GM12878 (cell line): ENCODE measurements at regions not wholly inside any gene's neighbourhood (a gene's known extent, or its start where the extent isn't known, plus 50 kb on each side); places are given as distances from the start of the nearest gene placed in this dataset.

ENCODE experiments used
- ATAC-seq: fragments of 200-7000 bp; cut with Tn5 transposase; 3 replicates; pipeline ENCODE4 v1.9.1; 2020; ENCODE audit warnings: mild to moderate bottlenecking, moderate library complexity
- BruUV-seq: library from RNA; stranded (reverse); fragments of 400-500 nt; replicated peaks from 2 replicates; lab custom pipeline; 2021; lab: Mats Ljungman, UMichigan
- CTCF ChIA-PET: fragments of 300-600 bp; sonication (Branson Sonifier 250); formaldehyde crosslinking; extraction: SDS; loops from one replicate; lab custom pipeline; 2021; ENCODE audit warnings: inconsistent platforms; lab: Yijun Ruan, JAX
- POLR2A ChIA-PET: fragments of 350-600 bp; formaldehyde crosslinking; extraction: SDS; loops from one replicate; lab custom pipeline; 2021; ENCODE audit warnings: inconsistent platforms; lab: Charles Lee
- RAD21 ChIA-PET: fragments of 300-600 bp; sonication (Branson Sonifier 250); formaldehyde crosslinking; loops from one replicate; lab custom pipeline; 2023; ENCODE audit warnings: antibody characterized with exemption; ENCODE audit not compliant: unreplicated experiment; lab: Charles Lee
- SMC1A ChIA-PET: fragments of 300-600 bp; sonication (Branson Sonifier 250); formaldehyde crosslinking; loops from one replicate; lab custom pipeline; 2023; ENCODE audit not compliant: unreplicated experiment, uncharacterized antibody; lab: Charles Lee
- DNase-seq: peaks from one replicate; pipeline ENCODE4 v3.0.0-alpha.2; 2011; ENCODE audit warnings: low read depth, low spot score
- FAIRE-seq: peaks from 3 replicates; lab custom pipeline; 2011; peaks lifted over from hg19 to GRCh38; lab: Jason Lieb, UNC
- H2AFZ ChIP-seq: 2 replicates; pipeline ENCODE4 v1.6.0; 2011; ENCODE audit warnings: low read depth, low read length, control low read depth; ENCODE audit not compliant: control insufficient read depth
- H3K27ac ChIP-seq: 2 replicates; pipeline ENCODE4 v1.5.1; 2011; ENCODE audit warnings: control low read depth; ENCODE audit not compliant: control insufficient read depth, insufficient read depth
- H3K27me3 ChIP-seq, 2 experiments: replicated peaks in 1 of 2; 2 replicates each; pipeline versions ENCODE4 v1.6.0 to v1.6.1; 2011; ENCODE audit warnings: low read length in 1 of 2; ENCODE audit not compliant: control insufficient read depth in 2 of 2, insufficient read depth in 2 of 2
- H3K36me3 ChIP-seq, 2 experiments: 2 replicates each; pipeline ENCODE4 v1.5.1; 2011; ENCODE audit warnings: low read length in 1 of 2; ENCODE audit not compliant: control insufficient read depth in 2 of 2, insufficient read depth in 2 of 2
- H3K4me1 ChIP-seq: 2 replicates; pipeline ENCODE4 v1.6.1; 2011; ENCODE audit warnings: mild to moderate bottlenecking, low read length, moderate library complexity, mixed read lengths; ENCODE audit not compliant: control insufficient read depth, insufficient read depth
- H3K4me2 ChIP-seq: 2 replicates; pipeline ENCODE4 v1.6.0; 2011; ENCODE audit warnings: control low read depth; ENCODE audit not compliant: control insufficient read depth, insufficient read depth
- H3K4me3 ChIP-seq: fragments of 200-600 bp; sonication (generic); 2 replicates; pipeline ENCODE4 v1.5.1; 2016
- H3K79me2 ChIP-seq: 2 replicates; pipeline ENCODE4 v1.6.0; 2011; ENCODE audit warnings: low read length; ENCODE audit not compliant: control insufficient read depth, insufficient read depth
- H3K9ac ChIP-seq: 2 replicates; pipeline ENCODE4 v1.8.0; 2011; ENCODE audit warnings: low read length, control low read depth, mixed read lengths; ENCODE audit not compliant: control insufficient read depth, insufficient read depth
- H3K9me3 ChIP-seq: replicated peaks from 3 replicates; pipeline ENCODE4 v1.5.1; 2011; ENCODE audit warnings: mild to moderate bottlenecking, low read length; ENCODE audit not compliant: control insufficient read depth, insufficient read depth
- H4K20me1 ChIP-seq: 2 replicates; pipeline ENCODE4 v1.6.0; 2011; ENCODE audit not compliant: control insufficient read depth, insufficient read depth
- HDAC6 ChIP-seq: fragments of 200-600 bp; sonication (generic); IDR thresholded peaks from one replicate; pipeline ENCODE4 v1.8.0; 2017; ENCODE audit warnings: antibody characterized with exemption; ENCODE audit not compliant: unreplicated experiment
- HDGF ChIP-seq: fragments of 450-650 bp; IDR thresholded peaks from 2 replicates; pipeline ENCODE4 v1.6.1; 2016; ENCODE audit warnings: antibody characterized with exemption
- LARP7 ChIP-seq: fragments of 450-650 bp; IDR thresholded peaks from 2 replicates; pipeline ENCODE4 v1.6.1; 2017; ENCODE audit warnings: mild to moderate bottlenecking
- PRDM15 ChIP-seq: fragments of 450-650 bp; formaldehyde crosslinking; IDR thresholded peaks from 2 replicates; pipeline ENCODE4 v1.4.0; 2020; ENCODE audit warnings: mild to moderate bottlenecking, moderate library complexity
- SRF ChIP-seq, 2 experiments: IDR thresholded peaks; 2 replicates each; pipeline ENCODE4 v1.6.1; 2011; ENCODE audit warnings: low read depth in 2 of 2, low read length in 2 of 2, mild to moderate bottlenecking in 1 of 2, moderate library complexity in 1 of 2
- YBX1 ChIP-seq: fragments of 450-650 bp; IDR thresholded peaks from 2 replicates; pipeline ENCODE4 v1.6.1; 2016; ENCODE audit warnings: antibody characterized with exemption
- ZSCAN29 ChIP-seq: fragments of 450-650 bp; IDR thresholded peaks from 2 replicates; pipeline ENCODE4 v1.6.1; 2017; ENCODE audit warnings: mild to moderate bottlenecking, moderate library complexity
- WGBS: methylation state at CpG from one replicate; pipeline ENCODE4 v1.1.6; 2016; ENCODE audit warnings: low lambda C conversion rate; ENCODE audit not compliant: insufficient replicate concordance, insufficient coverage; ENCODE audit errors: missing lambda C conversion rate; 5-methylcytosine and 5-hydroxymethylcytosine counted together
- in situ Hi-C: fragments of 300-500 bp; cut with MboI; formaldehyde crosslinking; loops from 9 replicates; pipeline ENCODE4 v1.14.3; 2018; ENCODE audit warnings: mixed read lengths
- intact Hi-C: fragments of 100-400 bp; cut with micrococcal nuclease; formaldehyde crosslinking; loops from one replicate; pipeline ENCODE4 v1.14.2; 2022; ENCODE audit not compliant: unreplicated experiment
- TF ChIP-seq, protein P1 (sequence below): fragments of 450-650 bp; IDR thresholded peaks from 2 replicates; pipeline ENCODE4 v1.6.1; 2017; ENCODE audit warnings: antibody characterized with exemption, mild to moderate bottlenecking, moderate library complexity

DNA sequence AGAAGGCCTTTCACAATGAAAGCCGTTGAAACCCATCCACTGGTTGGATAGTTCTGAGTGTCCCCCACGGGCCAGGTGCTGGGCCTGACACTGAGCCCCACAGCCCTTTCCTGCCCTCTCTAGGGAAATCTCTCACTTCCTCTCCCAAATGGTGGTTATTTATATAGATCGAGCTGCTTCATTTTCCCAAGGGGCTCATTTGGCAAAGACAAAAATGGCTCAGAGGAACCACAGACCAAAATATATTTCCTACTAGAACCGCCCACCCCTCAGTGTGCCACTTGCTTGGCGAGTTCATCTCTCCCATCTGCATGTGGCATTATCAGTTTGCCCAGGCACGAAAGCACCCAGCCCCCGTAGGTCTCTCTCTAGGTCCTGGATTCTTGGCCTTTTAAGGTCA, 53.3 kb upstream of the STIM2 start (continued):
- TF ChIP-seq, protein P1, sequence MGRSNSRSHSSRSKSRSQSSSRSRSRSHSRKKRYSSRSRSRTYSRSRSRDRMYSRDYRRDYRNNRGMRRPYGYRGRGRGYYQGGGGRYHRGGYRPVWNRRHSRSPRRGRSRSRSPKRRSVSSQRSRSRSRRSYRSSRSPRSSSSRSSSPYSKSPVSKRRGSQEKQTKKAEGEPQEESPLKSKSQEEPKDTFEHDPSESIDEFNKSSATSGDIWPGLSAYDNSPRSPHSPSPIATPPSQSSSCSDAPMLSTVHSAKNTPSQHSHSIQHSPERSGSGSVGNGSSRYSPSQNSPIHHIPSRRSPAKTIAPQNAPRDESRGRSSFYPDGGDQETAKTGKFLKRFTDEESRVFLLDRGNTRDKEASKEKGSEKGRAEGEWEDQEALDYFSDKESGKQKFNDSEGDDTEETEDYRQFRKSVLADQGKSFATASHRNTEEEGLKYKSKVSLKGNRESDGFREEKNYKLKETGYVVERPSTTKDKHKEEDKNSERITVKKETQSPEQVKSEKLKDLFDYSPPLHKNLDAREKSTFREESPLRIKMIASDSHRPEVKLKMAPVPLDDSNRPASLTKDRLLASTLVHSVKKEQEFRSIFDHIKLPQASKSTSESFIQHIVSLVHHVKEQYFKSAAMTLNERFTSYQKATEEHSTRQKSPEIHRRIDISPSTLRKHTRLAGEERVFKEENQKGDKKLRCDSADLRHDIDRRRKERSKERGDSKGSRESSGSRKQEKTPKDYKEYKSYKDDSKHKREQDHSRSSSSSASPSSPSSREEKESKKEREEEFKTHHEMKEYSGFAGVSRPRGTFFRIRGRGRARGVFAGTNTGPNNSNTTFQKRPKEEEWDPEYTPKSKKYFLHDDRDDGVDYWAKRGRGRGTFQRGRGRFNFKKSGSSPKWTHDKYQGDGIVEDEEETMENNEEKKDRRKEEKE: no peak
- no peak for TF ChIP-seq PRDM15 (CRISPR knock-in tag)
- TF ChIP-seq ZSCAN29: no peak
- TF ChIP-seq SRF (IDR thresholded peaks at IDR 0.05; ENCODE audit: low read depth in 2 of 2, low read length in 2 of 2): no peak
- TF ChIP-seq HDGF: no peak
- no peak for TF ChIP-seq YBX1

DNA sequence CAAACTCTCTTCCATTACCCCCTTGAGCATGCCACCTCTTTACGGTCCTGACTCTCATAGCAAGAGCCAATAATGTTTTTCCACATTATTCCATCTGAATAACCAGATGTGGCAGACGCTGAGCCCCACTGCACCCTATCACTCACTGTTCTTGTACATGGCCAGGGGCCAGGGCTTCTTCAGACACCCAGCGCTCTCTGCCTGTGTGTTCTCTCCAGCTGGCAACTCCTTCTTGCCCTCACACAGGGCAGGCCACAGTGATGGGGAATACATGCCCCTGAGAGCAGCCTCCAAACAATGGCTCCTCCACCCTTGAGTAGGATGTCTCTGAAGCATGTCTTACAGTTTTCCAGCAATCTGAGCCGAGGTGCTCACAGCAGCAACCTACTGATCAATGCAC, 50.8 kb upstream of the STIM2 start:
- no peak for ATAC-seq
- intact Hi-C loops: no loop called here
- in situ Hi-C loops: no loop called here
- H3K9me3 ChIP-seq: no peaks in the 10 kb centered on the region
- H4K20me1 ChIP-seq: no peaks in the 10 kb centered on the region
- DNase-seq: no peak
- no peaks in the 10 kb centered on the region for H3K36me3 ChIP-seq
- H3K4me3 ChIP-seq: no peak overlapping the region
- ChIA-PET RAD21 (no interaction called here), CTCF (interaction anchor here (0.6 kb wide), 1 partner anchor 87 kb away, joined by 3 read pairs; no protein-coding TSS in a partner anchor)
- no peaks in the 10 kb centered on the region for H3K27me3 ChIP-seq
- H3K4me2 ChIP-seq: no peak overlapping the region
- no peak overlapping the region for H3K27ac ChIP-seq
- peaks cover 7% of the 10 kb centered on the region; the same call in 1 of the 2 replicates for H3K4me1 ChIP-seq
- TF ChIP-seq LARP7 (no peak), HDAC6 (no peak)
- TF ChIP-seq, all 136 proteins: peak for 0
- no TSS peak for BruUV-seq
- no peaks in the 10 kb centered on the region for H3K79me2 ChIP-seq
- FAIRE-seq: no peak
- 64% methylated on average over 4 of the region's 4 CpGs for WGBS
- ChIA-PET POLR2A (no interaction called here), SMC1A (interaction anchor here (2.9 kb wide), 1 partner anchor 9 kb away, joined by 10 read pairs; no protein-coding TSS in a partner anchor)
- H3K9ac ChIP-seq: no peak overlapping the region
- H2AFZ ChIP-seq: no peak overlapping the region
